Stimulated activated naive B cell treated with anti-CD40 and anti-IgM and Interleukin-4, amounts not matched to agents 10 μg/mL and 1 μg/mL and 100 μg/mL, for 72 hours (primary cell): ENCODE measurements at regions not wholly inside any gene's neighbourhood (a gene's known extent, or its start where the extent isn't known, plus 50 kb on each side); places are given as distances from the start of the nearest gene placed in this dataset.

Experiments
- ATAC-seq, 2 donors: fragments of 150-1000 bp; cut with Tn5 transposase; replicated peaks; 2 replicates each; pipeline ENCODE4 v1.10.0; 2021; ENCODE audit warnings: moderate library complexity in 1 of 2
- DNase-seq: peaks from one replicate; pipeline ENCODE4 v3.0.0; 2021
- H3K27ac Mint-ChIP-seq: one replicate; pipeline ENCODE4 v1.8.0; 2022; ENCODE audit warnings: mild to moderate bottlenecking, mixed read lengths
- H3K27me3 Mint-ChIP-seq, 2 donors: one replicate each; pipeline ENCODE4 v1.8.0; 2022; ENCODE audit warnings: mixed read lengths in 2 of 2
- H3K36me3 Mint-ChIP-seq, 2 donors: one replicate each; pipeline ENCODE4 v1.8.0; 2022; ENCODE audit warnings: mixed read lengths in 2 of 2, mild to moderate bottlenecking in 1 of 2
- H3K4me1 Mint-ChIP-seq, 2 donors: one replicate each; pipeline ENCODE4 v1.8.0; 2022; ENCODE audit warnings: mixed read lengths in 2 of 2, mild to moderate bottlenecking in 1 of 2
- H3K4me3 Mint-ChIP-seq, 2 donors: one replicate each; pipeline ENCODE4 v1.8.0; 2022; ENCODE audit warnings: mild to moderate bottlenecking in 2 of 2, mixed read lengths in 2 of 2, moderate library complexity in 1 of 2
- H3K9me3 Mint-ChIP-seq, 2 donors: one replicate each; pipeline ENCODE4 v1.8.0; 2022; ENCODE audit warnings: mixed read lengths in 2 of 2, mild to moderate bottlenecking in 1 of 2

DNA sequence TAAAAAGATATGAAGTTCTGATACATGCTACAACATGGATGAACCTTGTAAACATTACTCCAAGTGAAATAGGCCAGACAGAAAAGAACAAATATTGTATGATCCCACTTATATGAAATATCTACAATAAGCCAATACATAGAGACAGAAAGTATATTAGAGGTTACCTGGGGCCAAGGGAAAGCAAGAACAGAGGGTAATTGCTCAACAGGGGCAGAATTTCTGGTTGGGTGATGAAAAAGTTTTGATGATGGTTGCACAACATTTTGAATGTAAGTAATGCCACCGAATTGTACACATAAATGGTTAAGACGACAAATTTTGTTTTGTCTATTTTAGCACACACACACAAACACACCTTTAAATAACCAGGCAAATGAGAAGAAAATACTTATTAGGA lies 268.4 kb downstream of the FOXO1 start:
- Mint-ChIP-seq H3K4me3 (no peak overlapping the region), H3K9me3 (peaks cover 0 to 3% of the 10 kb centered on the region in 2 donors), H3K27ac (no peak overlapping the region), H3K4me1 (peaks cover 20 to 24% of the 10 kb centered on the region in 2 donors), H3K27me3 (no peaks in the 10 kb centered on the region), H3K36me3 (no peaks in the 10 kb centered on the region)
- DNase-seq (no peak), ATAC-seq (no peak)

DNA sequence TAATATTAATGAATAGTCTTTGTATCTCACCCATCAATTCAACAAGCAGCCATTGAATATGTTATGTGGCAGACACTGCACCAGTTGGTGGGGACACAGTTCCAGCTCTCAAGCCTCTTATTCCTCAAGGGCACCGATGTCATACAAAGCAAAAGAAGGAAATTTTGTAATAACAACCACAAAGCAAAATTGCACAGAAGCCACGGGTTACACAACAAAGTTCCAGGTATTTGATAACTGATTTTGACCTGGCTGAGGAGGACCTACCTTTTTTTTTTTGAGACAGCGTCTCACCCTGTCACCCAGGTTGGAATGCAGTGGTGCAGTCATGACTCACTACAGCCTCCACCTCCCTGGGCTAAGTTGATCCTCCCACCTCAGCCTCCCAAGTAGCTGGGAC lies 266.7 kb downstream of the FOXO1 start:
- no peaks in the 10 kb centered on the region for H3K36me3 Mint-ChIP-seq
- H3K27me3 Mint-ChIP-seq: no peaks in the 10 kb centered on the region

DNA sequence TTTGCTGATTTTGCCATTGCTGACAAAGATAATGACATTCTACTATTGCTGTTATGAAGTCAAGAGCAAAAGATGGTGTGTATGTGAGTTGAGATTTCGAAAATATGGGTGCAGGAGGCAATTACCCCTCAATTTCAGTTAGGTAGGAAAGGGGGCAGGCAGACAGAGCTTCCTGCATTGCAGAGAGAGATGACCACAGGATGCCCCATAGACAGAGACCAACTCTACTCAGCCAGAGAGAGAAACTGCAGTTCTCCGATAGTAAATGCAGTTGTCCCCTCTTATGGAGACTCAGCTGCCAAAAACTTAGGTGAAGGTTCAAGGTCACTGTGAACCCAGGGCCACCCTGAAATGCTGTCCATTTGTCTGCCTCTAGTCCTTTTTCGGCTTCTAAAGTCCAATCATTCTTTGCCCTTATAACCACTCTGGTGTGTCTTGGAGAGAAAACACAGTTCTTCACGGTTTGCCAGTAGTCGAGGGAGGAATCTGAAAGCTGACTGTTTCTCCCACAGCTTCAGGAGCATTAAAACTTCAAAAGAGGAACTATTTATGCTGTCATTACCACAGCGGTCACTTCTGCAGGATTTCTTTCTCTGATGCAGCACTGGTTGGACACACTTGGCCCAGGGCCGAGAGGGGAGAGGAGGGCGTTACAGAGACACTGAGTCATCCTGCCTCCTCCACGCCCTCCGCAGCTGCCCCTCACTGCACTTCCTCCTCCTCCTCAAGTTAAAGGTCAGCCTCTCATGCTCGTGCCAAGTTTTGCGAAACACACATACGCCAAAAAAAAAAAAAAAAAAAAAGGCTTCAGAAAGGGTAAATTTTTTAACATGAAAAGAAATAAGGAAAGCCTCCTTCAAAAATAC lies 264.3 kb downstream of the FOXO1 start:
- H3K4me3 Mint-ChIP-seq: peak overlapping the region; percentile 4 to 60
- peak; percentile 100 for ATAC-seq
- peak overlapping the region; percentile 81 for H3K27ac Mint-ChIP-seq
- H3K9me3 Mint-ChIP-seq: peaks cover 0 to 1% of the 10 kb centered on the region in 2 donors
- H3K36me3 Mint-ChIP-seq: no peaks in the 10 kb centered on the region
- H3K27me3 Mint-ChIP-seq: no peaks in the 10 kb centered on the region
- DNase-seq: peak; percentile 87
- peaks cover 41 to 47% of the 10 kb centered on the region in 2 donors for H3K4me1 Mint-ChIP-seq

More for the DNA sequence above, 266.7 kb downstream of the FOXO1 start:
- ATAC-seq: no peak
- no peak for DNase-seq
- H3K27ac Mint-ChIP-seq: no peak overlapping the region
- H3K9me3 Mint-ChIP-seq: peaks cover 0 to 3% of the 10 kb centered on the region in 2 donors
- peaks cover 34 to 40% of the 10 kb centered on the region in 2 donors for H3K4me1 Mint-ChIP-seq
- H3K4me3 Mint-ChIP-seq: no peak overlapping the region

DNA sequence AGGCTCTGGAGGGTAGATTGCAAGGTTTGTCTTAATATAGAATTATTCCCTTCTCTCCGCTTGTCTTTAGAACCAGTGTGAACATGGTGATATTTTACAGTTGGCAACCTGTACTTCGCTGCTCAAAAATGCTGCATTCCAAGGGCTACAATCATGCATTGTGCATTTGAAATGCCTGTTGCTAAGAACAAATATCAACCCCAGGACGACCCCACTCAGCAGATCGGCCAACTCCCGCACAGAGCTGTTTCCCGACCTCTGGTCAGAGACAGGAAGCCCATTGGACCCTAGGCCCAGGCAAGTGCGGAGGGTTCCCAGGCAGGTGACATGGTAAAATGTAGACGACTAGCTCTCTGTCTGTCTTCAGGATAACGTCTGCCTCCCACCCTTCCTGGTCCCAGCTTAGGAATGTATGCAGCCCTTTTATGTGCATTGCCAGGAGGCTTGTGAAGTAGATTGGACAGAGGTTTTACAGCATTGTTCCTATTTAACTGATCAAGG lies 263.5 kb downstream of the FOXO1 start:
- H3K27ac Mint-ChIP-seq: peak overlapping the region; percentile 59
- H3K9me3 Mint-ChIP-seq: no peaks in the 10 kb centered on the region
- ATAC-seq (no peak), DNase-seq (no peak)
- no peaks in the 10 kb centered on the region for H3K27me3 Mint-ChIP-seq
- peak overlapping the region; percentile 7 to 23 for H3K4me3 Mint-ChIP-seq
- no peaks in the 10 kb centered on the region for H3K36me3 Mint-ChIP-seq
- peaks cover 39 to 47% of the 10 kb centered on the region in 2 donors for H3K4me1 Mint-ChIP-seq

DNA sequence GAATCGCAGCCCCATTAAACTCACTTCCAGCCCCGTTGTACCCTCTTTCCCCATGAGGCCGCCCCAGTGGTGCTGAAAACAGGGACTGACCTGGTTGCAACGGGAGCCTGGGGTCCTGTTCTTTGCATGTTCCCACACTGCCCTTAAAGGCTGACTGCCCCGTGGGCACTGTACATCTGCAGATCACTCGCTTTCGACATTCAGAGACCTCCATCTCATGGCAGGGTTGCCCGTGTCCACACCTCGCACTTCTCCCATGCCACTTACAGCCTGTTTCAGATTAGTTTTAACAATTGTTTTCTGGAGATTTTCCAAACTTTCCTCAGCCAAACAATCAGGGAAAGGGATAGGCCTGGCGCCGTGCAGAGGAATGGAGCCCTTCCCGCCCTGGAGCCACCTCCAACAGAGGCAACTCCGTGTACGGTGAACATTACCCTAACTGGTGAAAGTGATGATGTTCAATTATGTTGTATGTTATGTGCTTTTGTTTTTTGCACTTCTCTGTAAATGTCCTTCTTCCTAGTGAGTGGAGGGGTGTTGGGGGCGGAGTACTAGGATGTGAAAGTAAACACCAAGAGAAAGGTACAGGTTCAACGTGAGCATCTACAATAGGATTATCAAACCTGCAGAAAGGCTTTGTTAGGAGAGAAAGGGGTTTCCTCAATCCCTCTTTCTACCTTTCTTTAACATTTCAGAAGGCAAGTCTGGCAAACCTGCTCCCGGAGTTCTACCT lies 262.8 kb downstream of the FOXO1 start:
- no peak for DNase-seq
- no peaks in the 10 kb centered on the region for H3K36me3 Mint-ChIP-seq
- H3K9me3 Mint-ChIP-seq: no peaks in the 10 kb centered on the region
- peak overlapping the region; percentile 5 for H3K27ac Mint-ChIP-seq
- peaks cover 39 to 47% of the 10 kb centered on the region in 2 donors for H3K4me1 Mint-ChIP-seq
- no peak for ATAC-seq
- H3K27me3 Mint-ChIP-seq: no peaks in the 10 kb centered on the region
- H3K4me3 Mint-ChIP-seq: peak overlapping the region; percentile 15 to 35

DNA sequence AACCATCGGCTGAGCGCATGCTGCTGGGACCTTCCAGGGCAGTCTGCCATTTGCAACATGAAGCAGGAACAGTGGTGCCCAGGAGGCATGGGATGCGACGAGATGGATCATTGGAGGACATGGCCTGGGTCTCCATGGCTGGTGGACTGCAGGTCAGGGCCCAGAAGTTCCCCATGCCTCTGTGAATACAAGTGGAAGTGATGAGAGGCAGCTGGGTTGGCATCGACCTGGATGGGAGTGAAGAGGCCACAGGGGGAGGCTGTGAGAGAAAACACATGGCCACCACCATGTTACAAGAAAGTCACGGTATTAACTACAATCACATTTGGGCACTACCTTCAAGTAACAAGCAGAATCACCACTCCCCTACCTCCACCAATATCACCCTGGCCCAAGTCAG lies 262.0 kb downstream of the FOXO1 start:
- H3K27me3 Mint-ChIP-seq: no peaks in the 10 kb centered on the region
- DNase-seq (no peak), ATAC-seq (no peak)
- peaks cover 39 to 47% of the 10 kb centered on the region in 2 donors for H3K4me1 Mint-ChIP-seq
- H3K27ac Mint-ChIP-seq: no peak overlapping the region
- H3K36me3 Mint-ChIP-seq: no peaks in the 10 kb centered on the region
- no peaks in the 10 kb centered on the region for H3K9me3 Mint-ChIP-seq
- no peak overlapping the region for H3K4me3 Mint-ChIP-seq

DNA sequence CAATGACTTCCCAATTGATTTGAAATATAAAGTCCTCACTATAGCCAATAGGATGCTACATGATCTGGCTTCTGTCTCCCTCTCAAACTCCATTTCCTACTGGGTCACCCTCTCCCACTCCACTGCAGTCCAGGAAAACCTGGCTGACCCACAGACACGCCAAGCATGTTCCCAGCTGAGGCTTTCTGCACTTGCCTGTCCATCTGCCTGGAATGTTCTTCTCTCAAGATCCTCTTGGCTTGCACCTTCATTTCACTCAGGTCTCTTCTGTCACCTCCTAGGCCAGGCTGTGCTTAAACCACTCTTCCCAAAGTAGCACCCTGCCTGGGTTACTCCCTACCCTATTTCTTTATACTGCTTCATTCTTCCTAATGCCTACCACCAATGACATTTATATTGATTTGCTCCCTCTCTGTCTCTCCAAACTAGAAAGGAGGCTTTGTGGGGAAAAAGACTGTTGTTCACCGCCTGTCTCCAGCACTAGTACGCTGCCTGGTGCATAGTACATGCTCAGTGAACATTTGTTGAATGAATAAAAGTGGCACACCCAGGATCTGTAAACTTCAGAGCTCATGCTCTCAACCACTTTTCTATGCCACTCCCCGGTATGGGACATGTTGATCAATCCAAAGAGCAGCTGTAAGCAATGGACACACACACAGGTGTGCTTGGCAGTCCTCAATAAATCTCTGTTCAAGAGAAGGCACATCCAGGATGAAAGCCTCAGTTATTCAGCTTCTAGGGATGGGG lies 261.3 kb downstream of the FOXO1 start:
- peak overlapping the region; percentile 63 for H3K27ac Mint-ChIP-seq
- ATAC-seq: no peak

DNA sequence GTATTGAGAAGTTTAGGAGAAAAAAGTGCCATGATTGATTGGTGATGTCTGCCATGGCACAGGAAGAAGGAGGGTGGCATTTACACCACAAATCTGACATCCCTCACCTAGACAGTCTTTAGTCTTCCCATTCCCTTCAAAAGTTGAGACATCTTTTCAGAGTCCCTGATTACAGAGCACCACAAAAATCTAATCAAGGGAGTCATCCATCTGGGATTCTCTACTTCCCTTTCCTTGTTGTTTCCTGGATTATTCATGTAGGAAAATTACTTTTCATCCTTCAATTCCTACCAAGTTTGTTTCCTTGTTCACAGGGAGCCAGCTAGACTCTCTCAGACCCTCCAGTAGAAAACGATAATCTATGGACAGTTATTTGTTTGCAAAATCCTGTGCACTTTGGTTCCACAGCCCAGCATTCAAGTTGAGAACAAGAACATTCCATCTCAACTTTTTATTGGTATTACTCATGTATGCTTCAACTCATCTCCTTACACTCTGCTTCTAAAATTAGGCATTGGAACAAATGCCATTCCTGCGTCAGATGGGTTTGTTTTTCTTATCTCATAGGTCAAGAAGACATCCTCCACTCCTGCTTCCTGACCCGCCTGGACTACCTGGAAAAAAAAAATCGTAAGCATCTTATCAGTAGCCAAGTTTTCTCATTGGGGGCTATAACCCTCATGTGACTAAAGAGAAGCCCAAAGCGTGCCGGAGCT lies 259.9 kb downstream of the FOXO1 start:
- Mint-ChIP-seq H3K4me3 (no peak overlapping the region), H3K36me3 (peaks cover 0 to 4% of the 10 kb centered on the region in 2 donors), H3K9me3 (peaks cover 3 to 4% of the 10 kb centered on the region in 2 donors), H3K27ac (no peak overlapping the region), H3K27me3 (no peaks in the 10 kb centered on the region), H3K4me1 (peaks cover 35 to 42% of the 10 kb centered on the region in 2 donors)
- ATAC-seq (no peak), DNase-seq (no peak)

More for the DNA sequence above, 261.3 kb downstream of the FOXO1 start:
- H3K9me3 Mint-ChIP-seq: no peaks in the 10 kb centered on the region
- H3K4me3 Mint-ChIP-seq: no peak overlapping the region
- no peaks in the 10 kb centered on the region for H3K27me3 Mint-ChIP-seq
- peaks cover 39 to 47% of the 10 kb centered on the region in 2 donors for H3K4me1 Mint-ChIP-seq
- no peak for DNase-seq
- no peaks in the 10 kb centered on the region for H3K36me3 Mint-ChIP-seq

DNA sequence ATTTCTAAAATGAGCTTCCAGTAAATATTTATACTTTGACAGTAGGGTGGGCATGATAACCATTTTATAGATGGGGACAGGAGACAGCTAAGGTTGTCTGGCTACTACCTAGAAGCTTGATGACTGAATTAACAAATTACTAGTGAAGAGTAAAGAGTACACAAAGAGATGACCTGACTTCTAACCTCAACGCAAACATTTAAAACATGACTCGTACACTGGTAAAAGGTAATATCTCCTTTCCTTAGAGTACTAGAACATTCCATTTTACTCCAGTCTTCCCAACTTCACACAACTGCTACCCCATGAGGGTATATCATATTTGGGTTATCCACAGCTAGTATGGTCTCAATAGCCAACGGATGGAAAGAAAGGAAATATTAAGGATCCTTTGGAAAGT lies 258.9 kb downstream of the FOXO1 start:
- peaks cover 0 to 4% of the 10 kb centered on the region in 2 donors for H3K36me3 Mint-ChIP-seq
- no peak for ATAC-seq
- H3K9me3 Mint-ChIP-seq: peaks cover 3 to 4% of the 10 kb centered on the region in 2 donors
- DNase-seq: no peak
- peaks cover 26 to 34% of the 10 kb centered on the region in 2 donors for H3K4me1 Mint-ChIP-seq
- no peak overlapping the region for H3K27ac Mint-ChIP-seq
- no peak overlapping the region for H3K4me3 Mint-ChIP-seq
- no peaks in the 10 kb centered on the region for H3K27me3 Mint-ChIP-seq

DNA sequence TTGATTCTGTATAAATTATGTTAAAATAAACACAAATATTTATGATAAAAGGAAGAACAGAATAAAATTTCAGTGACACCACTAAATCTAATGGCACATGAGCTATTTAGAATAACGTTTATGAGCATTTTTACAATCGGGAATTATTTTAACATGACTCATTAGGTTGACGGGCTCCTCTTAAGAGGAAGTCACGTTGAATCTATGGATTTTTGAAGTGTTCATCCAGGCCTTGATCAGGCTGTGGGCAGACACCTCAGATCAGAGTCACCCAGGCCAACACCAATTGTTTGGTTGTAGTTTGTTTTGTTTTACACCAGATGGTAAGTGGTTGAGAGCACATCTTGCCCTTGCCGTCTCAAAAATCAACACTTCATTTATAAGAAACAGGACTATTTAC lies 257.8 kb downstream of the FOXO1 start:
- Mint-ChIP-seq H3K9me3 (peaks cover 3 to 4% of the 10 kb centered on the region in 2 donors), H3K4me3 (no peak overlapping the region), H3K27me3 (no peaks in the 10 kb centered on the region), H3K27ac (no peak overlapping the region), H3K4me1 (peaks cover 23% of the 10 kb centered on the region in 2 donors), H3K36me3 (peaks cover 0 to 4% of the 10 kb centered on the region in 2 donors)
- no peak for DNase-seq
- no peak for ATAC-seq

DNA sequence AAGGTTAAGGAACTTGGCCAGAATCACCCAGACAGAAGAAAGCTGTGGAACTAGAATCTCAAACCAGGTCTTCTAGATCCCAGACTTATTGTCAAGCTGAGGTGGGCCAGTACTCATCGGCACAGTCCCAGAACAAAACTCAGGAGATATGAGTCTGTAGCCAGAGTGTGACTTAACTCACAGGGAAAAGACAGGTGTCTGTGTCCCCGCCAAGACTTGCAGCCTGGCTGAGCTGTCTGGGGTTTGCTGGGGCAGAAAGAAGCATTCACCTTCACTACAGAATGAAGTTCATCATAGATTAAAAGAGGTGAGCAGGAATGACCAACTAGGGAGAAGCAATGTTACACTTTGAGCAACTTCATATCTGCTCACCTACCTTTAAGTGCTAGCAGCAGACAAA lies 257.2 kb downstream of the FOXO1 start:
- DNase-seq: no peak
- no peak overlapping the region for H3K4me3 Mint-ChIP-seq
- H3K9me3 Mint-ChIP-seq: peaks cover 3 to 4% of the 10 kb centered on the region in 2 donors
- peaks cover 17% of the 10 kb centered on the region in 2 donors for H3K4me1 Mint-ChIP-seq
- ATAC-seq: no peak
- H3K27me3 Mint-ChIP-seq: no peaks in the 10 kb centered on the region
- peak overlapping the region; percentile 10 for H3K27ac Mint-ChIP-seq
- H3K36me3 Mint-ChIP-seq: peaks cover 0 to 4% of the 10 kb centered on the region in 2 donors

DNA sequence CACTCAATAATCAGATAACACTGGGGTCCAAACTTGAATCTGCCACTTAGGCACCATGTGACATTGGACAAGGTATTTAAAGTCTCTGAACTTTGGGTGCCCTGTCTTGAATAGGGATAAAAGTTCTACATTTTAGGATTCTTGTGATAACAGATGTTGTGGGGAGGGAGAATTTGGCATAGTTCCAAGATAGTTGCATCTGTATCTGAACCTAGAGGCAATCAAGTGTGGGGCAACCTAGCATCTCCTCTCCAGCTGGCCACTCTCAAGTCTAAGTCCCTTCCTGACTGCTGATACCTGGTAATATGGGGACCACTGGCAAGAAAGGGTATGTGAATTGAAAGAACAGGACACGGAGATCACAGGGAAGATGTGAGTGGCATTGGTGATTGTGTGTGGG lies 256.1 kb downstream of the FOXO1 start:
- Mint-ChIP-seq H3K36me3 (peaks cover 0 to 4% of the 10 kb centered on the region in 2 donors), H3K27ac (no peak overlapping the region)

DNA sequence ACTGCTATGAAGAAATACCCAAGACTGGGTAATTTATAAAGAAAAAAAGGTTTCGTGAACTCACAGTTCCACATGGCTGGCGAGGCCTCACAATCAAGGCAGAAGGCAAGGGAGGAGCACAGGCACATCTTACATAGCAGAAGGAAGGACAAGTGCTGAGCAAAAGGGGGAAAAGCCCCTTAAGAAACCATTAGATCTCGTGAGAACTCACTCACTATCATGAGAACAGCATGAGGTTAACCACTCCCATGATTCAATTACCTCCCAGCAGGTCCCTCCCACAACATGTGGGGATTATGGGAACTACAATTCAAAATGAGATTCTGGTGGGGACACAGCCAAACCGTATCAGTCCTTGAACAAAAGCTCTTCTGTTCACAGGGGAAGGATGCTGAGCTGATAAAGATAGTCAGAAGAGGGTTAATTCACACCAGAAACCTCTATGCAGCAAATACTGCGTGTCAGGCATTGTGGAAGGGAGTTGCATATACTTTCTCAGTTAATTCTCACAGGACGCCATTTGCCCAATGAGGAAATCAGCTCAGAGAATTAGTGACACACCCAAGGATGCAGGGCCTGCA lies 246.2 kb downstream of the FOXO1 start:
- Mint-ChIP-seq H3K4me3 (no peak overlapping the region), H3K27me3 (no peaks in the 10 kb centered on the region), H3K27ac (no peak overlapping the region), H3K36me3 (peaks cover 7 to 8% of the 10 kb centered on the region in 2 donors), H3K9me3 (peaks cover 2 to 4% of the 10 kb centered on the region in 2 donors), H3K4me1 (peaks cover 28 to 50% of the 10 kb centered on the region in 2 donors)
- DNase-seq (no peak), ATAC-seq (no peak)

More for the DNA sequence above, 256.1 kb downstream of the FOXO1 start:
- H3K9me3 Mint-ChIP-seq: peaks cover 3 to 4% of the 10 kb centered on the region in 2 donors
- ATAC-seq (no peak), DNase-seq (no peak)
- H3K4me3 Mint-ChIP-seq: no peak overlapping the region
- H3K4me1 Mint-ChIP-seq: peaks cover 9 to 14% of the 10 kb centered on the region in 2 donors
- no peaks in the 10 kb centered on the region for H3K27me3 Mint-ChIP-seq
